GF-D8 (cell line): ENCODE measurements at regions not wholly inside any gene's neighbourhood (a gene's known extent, or its start where the extent isn't known, plus 50 kb on each side); places are given as distances from the start of the nearest gene placed in this dataset.

ENCODE experiments used
- DNase-seq: peaks from one replicate; lab custom pipeline; 2025; lab: John Stamatoyannopoulos, UW

GRCh38 chr14:100955201-100955600, 51.7 kb upstream of the RTL1 start:
- DNase-seq, result no peak

GRCh38 chr14:100962494-100962893, 59.0 kb upstream of the RTL1 start:
- no peak for DNase-seq

GRCh38 chr14:100965296-100965695, 61.8 kb upstream of the RTL1 start:
- no peak for DNase-seq

DNA sequence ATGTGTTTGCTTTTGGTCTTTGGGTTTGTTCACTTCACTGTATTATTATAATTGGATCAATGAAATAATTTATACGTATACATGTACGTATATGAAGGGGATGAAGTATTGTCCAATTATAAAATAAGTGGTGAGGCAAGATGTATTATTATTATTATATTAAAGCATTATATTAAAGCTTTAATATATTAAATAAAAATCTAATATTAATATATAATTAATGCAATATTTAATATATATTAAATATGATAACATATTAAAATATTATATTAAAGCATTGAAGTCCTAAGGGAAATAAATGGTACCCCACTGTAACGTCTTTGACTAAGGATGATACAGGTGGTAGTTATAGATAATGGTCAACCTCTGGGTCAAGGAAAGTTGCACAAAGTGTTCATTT, 63.7 kb upstream of the RTL1 start:
- no peak for DNase-seq

- no peak for DNase-seq
Observed at GRCh38 chr14:100967930-100968329, 64.4 kb upstream of the RTL1 start.

- DNase-seq, result no peak
Observed at GRCh38 chr14:100972118-100972897, 68.8 kb upstream of the RTL1 start.

DNA sequence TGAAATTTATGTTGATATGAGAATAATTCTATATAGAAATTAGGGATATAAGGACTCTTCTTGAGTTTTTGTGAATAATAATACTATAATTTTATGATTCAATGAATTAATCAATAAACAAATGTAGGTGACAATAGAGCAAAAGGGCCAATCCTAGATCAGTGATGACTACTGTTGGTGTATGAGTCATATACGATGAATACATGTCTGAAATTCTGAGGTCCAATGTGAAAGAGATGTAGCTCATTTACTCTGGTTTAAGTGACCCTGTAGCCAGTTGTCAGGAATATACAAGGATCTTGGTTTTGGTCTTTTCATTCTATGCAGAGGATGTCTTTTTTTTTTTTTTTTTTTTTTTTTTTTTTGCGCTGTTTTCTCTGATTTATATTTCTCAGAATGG, 72.1 kb upstream of the RTL1 start:
- DNase-seq, result no peak

DNA sequence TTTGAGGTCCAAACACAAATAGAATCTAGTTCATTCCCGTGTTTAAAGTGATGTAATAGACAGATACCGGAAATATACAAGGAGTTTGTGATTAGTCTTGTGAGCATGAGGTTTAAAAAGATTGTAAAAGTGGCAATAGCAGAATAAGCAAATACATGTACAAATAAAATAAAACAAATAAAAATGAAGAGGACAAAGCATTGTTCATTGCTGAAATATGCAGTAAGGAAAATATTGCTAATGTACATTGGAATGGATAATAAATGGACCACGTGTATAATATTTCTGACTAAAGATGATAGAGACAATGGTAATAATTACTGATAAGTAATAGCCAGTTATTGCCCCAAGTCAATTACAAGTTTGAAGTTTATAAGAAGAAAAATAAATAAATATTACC, 75.6 kb upstream of the RTL1 start:
- no peak for DNase-seq

DNA sequence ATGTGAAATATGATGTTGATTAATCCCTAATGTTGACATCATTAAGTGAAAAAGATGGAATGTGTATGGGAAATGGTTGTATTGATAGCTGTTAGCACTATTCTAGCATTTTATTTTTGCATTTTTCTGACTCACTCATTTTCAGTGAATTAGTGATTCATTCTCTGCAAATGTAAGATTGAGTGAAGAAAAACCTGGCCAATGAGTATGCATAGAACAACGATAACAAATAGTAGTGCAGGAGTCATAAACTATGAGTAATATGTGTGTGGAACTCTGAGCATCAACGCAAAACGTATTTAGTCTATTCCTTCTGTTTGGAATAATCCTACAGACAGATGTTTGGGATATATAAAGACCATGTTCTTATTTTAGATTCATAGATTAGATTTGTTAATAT, 76.3 kb upstream of the RTL1 start:
- no peak for DNase-seq

DNA sequence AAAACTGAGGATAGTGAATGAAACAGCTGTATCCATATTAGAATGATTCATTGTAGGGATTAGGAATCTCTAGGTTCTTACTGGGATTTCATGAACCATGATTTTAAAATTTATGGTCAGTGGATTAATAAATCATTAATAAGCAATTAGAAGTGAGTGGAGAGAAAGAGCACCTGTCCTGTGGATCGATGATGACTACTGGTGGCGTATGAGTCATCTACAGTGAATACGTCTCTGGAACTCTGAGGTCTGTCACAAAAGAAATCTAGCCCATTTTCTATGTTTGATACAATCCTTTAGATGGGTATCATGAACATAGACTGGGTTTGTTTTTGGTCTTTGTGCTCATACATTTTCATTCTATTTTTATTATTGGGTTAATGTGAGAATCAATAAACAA, 77.3 kb upstream of the RTL1 start:
- no peak for DNase-seq

DNA sequence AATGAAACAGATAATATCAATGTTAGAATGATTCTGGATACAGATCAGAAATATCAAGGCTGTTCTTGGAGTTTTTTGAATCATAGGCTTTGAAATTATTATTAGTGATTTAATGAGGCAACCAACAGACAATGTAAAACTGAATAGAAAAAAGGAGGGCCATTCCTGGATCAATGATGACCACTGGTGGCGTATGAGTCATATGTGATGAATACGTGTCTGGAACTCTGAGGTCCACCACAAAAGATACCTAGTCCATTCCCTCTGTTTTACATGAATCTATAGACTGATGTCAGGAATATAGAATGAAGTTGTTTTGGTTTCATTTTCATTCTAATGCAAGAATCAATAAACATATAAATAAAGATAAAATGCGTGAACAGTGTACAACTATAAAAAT, 78.3 kb upstream of the RTL1 start:
- no peak for DNase-seq

DNA sequence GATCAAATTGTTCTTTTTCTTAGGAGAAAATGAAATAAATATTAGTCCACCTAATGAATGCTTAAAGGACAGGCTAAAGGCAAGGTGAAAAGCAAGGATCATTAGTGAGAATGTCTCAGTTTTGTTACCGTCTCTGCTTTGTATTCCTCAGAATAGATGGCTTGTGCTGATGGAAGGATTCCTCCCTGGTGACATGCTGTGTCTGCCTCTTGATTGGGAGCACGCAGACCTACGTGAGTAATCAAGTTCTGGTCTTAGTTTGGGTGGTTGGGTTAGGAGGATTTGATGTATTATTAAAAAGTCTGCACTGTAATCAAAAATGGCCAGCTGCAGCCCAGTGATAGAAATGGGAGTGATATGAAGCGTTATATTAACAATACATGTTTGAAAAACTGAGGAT, 78.8 kb upstream of the RTL1 start:
- no peak for DNase-seq

DNA sequence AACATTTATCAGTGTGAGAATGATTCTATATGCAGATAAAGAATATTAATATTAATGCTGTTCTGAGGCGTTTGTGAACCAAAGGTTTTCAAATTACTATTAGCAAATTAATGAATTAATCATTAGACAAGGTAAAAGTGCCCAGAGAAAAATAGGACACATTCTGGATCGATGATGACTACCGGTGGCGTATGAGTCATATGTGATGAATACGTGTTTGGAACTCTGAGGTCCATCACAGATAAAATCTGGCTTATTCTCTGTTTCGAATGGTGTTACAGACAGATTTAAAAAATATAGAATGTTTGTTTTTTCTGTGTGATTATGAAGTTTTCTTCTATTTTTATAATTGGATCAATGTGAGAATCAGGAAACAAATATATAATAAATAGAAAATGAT, 79.2 kb upstream of the RTL1 start:
- no peak for DNase-seq

DNA sequence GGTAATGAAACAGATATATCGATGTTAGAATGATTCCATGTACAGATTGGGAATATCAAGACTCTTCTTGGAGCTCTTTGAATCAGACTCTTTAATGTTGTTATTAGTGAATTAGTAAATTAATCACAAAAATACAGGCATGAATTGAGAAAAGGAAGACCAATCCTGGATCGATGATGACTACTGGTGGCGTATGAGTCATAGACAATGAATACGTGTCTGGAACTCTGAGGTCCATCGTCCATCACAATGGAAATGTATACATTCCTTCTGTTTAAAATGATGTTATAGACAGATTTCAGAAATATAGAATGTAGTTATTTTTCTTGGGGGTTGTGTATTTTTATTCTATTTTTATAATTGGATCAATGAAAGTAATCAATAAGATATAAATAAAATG, 80.2 kb upstream of the RTL1 start:
- DNase-seq, result no peak

- DNase-seq, result no peak
Observed at GRCh38 chr14:100988011-100988410, 84.5 kb upstream of the RTL1 start.

DNA sequence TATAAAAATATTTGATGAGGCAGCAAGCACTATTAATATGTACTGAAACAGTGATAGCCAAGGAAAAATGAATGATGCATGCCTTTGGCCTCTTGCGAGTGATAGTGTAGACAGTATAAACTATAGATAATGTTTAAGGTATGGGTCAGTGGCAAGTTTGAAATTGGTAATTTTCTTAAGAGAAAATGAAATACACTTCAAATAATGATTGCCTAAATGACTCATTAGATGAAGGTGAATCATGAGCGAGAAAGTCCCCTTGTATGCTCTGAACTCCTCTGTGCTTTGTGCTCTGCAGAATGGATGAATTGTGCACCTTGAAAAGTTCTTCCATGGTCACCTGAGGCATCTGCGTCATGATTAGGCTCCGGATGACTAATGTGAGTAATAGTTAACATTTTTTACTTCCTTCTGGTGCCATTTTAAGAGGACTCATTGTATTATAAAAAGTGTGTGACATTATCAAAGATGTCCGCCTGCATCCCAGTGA, 84.9 kb upstream of the RTL1 start:
- no peak for DNase-seq

DNA sequence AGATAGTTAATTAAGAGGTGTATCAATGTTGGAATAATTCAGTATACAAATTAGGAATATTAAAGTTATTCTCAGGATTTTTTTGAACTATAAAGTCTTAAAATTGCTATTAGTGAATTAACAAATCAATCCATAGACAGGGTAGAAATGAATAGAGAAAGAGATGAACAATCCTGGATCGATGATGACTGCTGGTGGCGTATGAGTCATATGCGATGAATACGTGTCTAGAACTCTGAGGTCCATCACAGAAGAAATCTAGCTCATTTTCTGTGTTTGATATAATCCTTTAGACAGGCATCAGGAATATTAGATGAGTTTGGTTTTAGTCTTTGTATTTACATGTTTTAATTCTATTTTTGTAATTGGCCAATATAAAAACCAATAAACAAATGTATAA, 85.4 kb upstream of the RTL1 start:
- DNase-seq, result no peak

DNA sequence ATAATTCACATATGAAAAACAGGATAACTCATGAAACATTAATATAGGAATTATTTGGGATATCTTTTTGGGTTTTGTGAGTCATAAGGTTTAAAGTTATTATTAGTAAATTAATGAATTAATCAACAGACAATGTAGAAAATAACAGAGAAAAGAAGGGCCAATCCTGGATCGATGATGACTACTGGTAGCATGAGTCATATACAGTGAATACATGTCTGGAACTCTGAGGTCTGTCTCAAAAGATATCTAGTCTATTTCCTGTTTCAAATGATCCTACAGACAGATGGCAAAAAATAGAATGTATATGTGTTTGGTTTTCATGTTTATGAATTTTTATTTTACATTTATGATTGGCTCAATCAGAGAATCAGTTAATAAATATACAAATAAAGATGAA, 86.4 kb upstream of the RTL1 start:
- no peak for DNase-seq

- DNase-seq, result no peak
Observed at GRCh38 chr14:100994082-100994481, 90.6 kb upstream of the RTL1 start.

DNA sequence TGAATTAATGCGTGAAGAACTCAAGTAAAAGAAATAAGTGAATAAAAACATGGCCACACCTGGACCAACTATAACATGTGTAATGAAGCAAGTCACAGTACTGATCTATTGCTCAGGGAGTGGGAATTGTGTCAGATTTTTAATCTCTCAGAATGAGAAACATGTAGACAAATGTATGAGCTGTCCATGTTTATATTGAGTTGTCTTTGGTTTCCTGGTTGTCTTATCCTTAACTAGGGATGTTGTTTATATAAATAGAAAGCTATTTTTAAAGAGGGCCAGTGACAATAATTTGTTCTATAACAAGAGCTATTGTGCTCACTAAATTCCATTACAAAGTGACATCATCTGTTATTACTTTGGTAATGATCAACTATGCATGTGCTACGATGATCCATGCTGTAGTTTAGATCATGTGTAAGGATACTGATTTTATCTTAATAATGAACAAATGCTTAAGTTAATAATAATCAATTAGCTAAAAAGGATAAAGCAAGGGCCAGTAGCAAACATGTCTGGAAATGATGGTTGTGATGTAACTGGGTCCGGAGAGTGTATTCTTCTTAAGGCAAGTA, 91.3 kb upstream of the RTL1 start:
- DNase-seq, result no peak

GRCh38 chr14:101000711-101001250, 97.3 kb upstream of the RTL1 start:
- DNase-seq, result no peak

- DNase-seq, result no peak
Observed at GRCh38 chr14:101001311-101002069, 98.0 kb upstream of the RTL1 start.

- DNase-seq, result no peak
Observed at GRCh38 chr14:101002738-101003137, 99.2 kb upstream of the RTL1 start.
